Activated T-cell treated with anti-CD3 and anti-CD28 coated beads for 4 hours (primary cell): ENCODE measurements at regions not wholly inside any gene's neighbourhood (a gene's known extent, or its start where the extent isn't known, plus 50 kb on each side); places are given as distances from the start of the nearest gene placed in this dataset.

ENCODE experiments used
- DNase-seq: peaks from one replicate; pipeline ENCODE4 v3.0.0-alpha.2; 2020

- no peak for DNase-seq
These were observed 1752.9 kb downstream of the MAT2B start for GRCh38 chr5:165258197-165258771.

- DNase-seq, result no peak
These were observed 1755.0 kb downstream of the MAT2B start for GRCh38 chr5:165260426-165260825.

GRCh38 chr5:165263536-165263935 is 1758.1 kb downstream of the MAT2B start:
- no peak for DNase-seq

- DNase-seq, result no peak
These were observed 1761.5 kb downstream of the MAT2B start for GRCh38 chr5:165266939-165267338.

- DNase-seq, result no peak
These were observed 1767.0 kb downstream of the MAT2B start for GRCh38 chr5:165272436-165272835.

GRCh38 chr5:165277661-165278060 is 1772.2 kb downstream of the MAT2B start:
- no peak for DNase-seq

- DNase-seq, result no peak
These were observed 1777.1 kb downstream of the MAT2B start for GRCh38 chr5:165282491-165282890.

- DNase-seq, result no peak
These were observed 1781.3 kb downstream of the MAT2B start for GRCh38 chr5:165286692-165287091.

GRCh38 chr5:165290535-165290934 is 1785.1 kb downstream of the MAT2B start:
- DNase-seq, result no peak

- no peak for DNase-seq
These were observed 1791.1 kb downstream of the MAT2B start for GRCh38 chr5:165296401-165297130.

- DNase-seq, result no peak
These were observed 1798.9 kb downstream of the MAT2B start for GRCh38 chr5:165304193-165304827.

GRCh38 chr5:165305596-165305995 is 1800.2 kb downstream of the MAT2B start:
- DNase-seq, result no peak

- no peak for DNase-seq
These were observed 1804.0 kb downstream of the MAT2B start for GRCh38 chr5:165309446-165309845.

- DNase-seq, result no peak
These were observed 1804.6 kb downstream of the MAT2B start for GRCh38 chr5:165310031-165310430.

- no peak for DNase-seq
These were observed 1816.5 kb downstream of the MAT2B start for GRCh38 chr5:165321912-165322311.

GRCh38 chr5:165325221-165325620 is 1819.8 kb downstream of the MAT2B start:
- DNase-seq, result no peak

- no peak for DNase-seq
These were observed 1822.2 kb downstream of the MAT2B start for GRCh38 chr5:165327631-165328030.

GRCh38 chr5:165328846-165329245 is 1823.4 kb downstream of the MAT2B start:
- no peak for DNase-seq

- DNase-seq, result no peak
These were observed 1828.2 kb downstream of the MAT2B start for GRCh38 chr5:165333623-165334022.

- DNase-seq, result no peak
These were observed 1828.8 kb downstream of the MAT2B start for GRCh38 chr5:165334201-165334600.

- DNase-seq, result no peak
These were observed 1844.3 kb downstream of the MAT2B start for GRCh38 chr5:165349735-165350134.

- no peak for DNase-seq
These were observed 1845.9 kb downstream of the MAT2B start for GRCh38 chr5:165351342-165351741.

- no peak for DNase-seq
These were observed 1854.9 kb downstream of the MAT2B start for GRCh38 chr5:165360366-165360765.

- DNase-seq, result no peak
These were observed 1855.5 kb downstream of the MAT2B start for GRCh38 chr5:165360784-165361542.
